NCI-H345 treated with DMSO at 0.1 percent for 48 hours (cell line): ENCODE measurements at regions not wholly inside any gene's neighbourhood (a gene's known extent, or its start where the extent isn't known, plus 50 kb on each side); places are given as distances from the start of the nearest gene placed in this dataset.

Experiments used
- DNase-seq: peaks from one replicate; lab custom pipeline; 2025; ENCODE audit not compliant: unreplicated experiment; lab: John Stamatoyannopoulos, UW

DNA sequence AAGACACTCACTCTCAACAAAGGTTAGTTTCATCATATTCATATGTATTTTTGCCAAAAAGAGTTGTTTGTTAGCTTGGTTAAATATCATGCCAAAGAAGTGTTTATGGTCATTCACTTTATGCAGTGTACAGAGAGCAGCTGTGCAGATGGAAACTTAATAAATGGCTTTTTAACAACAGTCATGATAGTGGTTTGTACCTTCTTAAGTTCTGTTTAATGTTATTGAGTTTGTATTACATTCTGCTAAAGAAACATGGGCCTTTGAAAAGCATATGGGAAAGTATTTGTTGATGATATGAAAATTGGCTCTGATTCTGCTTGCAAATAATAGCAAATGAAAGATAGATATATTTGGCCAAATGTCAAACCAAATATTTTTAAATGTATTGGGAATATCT lies 607.3 kb downstream of the NCAM2 start:
- DNase-seq: no peak

DNA sequence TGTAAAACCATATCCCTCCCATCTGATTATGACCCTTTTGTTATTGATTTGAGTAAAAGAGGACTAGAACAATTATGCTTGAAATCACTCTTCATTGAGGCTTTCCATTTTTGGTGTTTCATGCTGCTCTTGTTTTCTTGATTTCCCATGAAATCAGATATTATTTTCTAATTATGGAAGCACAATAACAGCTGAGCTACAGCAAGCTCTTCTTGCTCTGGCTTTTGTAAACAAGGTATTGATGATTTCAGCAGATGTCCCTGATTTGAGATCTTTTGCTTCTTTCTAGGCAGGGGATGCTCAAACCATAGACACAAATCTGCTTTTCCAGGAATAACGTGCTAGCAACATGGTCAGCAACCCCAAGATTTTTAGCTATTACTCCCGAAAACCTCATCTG lies 607.8 kb downstream of the NCAM2 start:
- no peak for DNase-seq

DNA sequence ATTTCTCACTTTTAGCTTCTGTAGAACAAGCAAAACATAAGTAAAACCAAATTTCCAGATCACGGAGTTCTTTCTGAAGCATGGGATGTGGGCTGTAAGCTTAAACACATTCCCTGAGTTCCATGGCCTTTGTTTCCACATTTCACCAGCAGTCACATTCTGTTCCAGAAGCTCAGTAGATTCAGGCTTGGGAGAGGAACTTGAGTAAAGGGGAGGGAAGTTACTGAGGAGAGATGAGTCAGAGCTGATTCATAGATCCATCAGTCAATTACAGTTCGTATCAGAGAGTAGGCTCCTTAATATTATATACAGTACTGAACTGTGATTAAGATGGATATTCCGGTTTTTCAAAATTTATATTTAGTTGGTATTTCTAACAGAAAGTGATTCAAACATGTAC lies 614.3 kb downstream of the NCAM2 start:
- DNase-seq: no peak

DNA sequence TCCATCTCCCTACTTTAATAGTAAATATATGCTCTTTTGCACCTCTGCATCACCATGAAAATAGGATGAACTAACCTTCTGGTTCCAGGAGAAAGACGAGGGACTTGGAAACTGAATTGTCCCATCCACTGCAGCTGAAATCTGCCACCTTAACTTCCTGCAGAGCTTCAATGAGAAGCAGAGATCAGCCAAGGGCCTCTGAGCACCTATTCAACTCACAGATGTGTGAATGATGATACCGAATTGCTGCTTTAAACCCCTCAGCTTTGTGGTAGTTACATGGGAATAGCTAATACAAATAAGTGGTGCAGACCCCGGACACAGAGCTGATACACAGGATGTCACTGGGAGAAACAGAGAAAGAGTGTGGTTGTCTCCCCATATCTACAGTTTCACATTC lies 616.8 kb downstream of the NCAM2 start:
- DNase-seq: no peak

DNA sequence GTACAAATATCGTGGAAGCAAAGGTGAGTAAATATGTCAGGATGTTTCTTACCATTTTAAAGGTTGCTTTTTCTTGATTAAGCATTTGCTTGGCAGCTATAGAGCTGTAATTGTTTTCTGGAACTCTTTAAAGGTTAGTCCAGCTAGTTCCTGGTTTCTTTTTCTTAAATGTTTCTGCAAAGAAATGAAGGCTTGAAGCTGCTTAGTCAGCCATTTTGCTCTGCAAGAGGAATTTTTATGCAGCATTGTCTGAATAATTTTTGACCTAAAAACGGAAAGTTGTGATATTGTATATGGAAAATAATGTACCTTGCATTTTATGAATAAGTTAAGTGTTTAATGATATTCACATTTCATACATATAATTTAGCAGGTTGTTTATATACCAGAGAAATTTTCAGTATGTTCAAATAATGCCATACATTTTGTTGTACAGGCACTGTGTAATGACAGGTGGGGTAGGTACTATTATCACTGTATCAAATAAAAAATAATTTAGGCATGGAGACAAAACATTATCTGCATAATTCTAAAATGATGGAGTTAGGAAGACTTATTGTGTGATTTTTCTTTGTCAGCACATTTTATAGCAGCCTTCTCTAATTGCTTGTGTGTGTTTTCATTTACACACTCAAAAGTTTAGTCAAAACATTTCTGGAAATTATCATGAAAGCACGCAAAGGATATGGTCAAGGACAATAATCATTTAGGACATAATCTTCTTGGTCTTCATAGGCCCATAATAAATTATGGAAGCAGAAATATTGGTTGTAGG lies 624.4 kb downstream of the NCAM2 start:
- no peak for DNase-seq

DNA sequence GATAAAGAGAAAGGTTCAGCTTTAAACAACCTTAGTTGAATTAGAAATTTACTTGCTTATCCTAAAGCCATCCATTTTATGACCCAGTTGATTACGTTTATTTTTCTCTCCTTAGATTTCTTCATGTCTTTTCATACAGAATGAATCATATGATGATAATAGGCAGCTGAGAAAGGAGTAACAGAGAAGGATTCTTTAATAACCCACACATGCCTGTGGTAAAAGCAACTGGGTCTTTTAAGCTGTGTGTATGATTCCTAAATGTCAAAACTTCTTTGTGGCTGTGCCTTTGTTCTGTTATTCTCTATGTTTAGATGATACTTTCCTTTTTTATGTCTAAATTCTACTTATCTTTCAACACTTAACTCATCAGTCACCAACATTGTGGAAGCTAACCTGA lies 626.5 kb downstream of the NCAM2 start:
- DNase-seq: no peak

DNA sequence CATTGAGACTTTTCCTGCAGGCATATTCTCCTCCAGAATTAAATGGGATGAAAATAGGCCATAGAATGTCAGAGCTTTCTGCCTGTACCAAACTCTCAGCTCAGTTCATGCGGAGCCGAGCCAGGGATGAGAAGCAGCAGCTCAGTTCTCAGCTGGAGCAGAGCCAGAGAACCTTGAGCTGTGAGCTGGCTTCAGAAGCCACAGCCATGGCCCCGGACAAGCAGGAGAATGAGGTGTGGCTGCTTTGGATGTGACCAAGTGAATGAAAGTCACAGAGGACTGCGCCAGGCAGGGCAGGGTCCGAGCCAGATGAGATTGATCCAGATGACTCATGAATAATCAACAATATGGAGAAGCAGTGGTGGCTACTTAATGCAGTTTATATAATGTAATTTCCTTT lies 633.8 kb downstream of the NCAM2 start:
- DNase-seq: no peak

DNA sequence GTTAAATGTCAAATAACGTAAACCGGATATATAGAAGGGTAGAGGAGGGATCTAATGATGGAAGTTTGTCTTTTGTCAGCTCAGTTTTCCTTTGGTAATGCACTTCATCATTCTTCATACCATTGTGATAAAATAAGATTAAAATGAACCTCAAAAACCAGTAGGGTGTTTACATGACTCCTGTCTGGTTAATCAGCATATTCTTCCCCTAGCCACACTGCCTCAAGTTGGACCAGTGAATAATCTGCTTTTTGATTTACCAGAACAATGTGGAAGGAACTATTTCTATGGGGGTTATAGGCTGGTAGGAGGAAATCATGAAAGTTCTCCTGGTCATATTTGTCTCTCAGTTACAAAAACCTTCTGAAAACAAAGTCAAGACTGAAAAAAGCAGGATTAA lies 634.7 kb downstream of the NCAM2 start:
- DNase-seq: no peak

DNA sequence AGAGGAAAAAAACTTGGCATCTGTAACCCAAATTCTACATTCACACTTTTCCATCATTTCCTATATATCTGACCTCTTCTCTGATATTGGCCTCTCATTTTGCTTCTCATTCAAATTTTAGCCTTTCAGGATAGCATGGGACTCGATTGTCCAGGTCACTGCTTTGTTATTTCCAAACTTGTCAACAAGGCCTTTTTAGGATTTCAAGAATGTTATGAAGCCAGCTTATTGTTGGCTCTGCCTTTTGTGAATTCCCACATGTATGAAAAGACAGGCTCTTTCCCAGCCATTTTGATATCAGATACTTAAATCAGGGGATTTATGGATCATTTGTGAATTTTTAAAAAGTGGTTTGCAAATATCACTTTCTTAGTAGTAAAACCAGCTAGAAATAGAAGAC lies 663.5 kb downstream of the NCAM2 start:
- no peak for DNase-seq

DNA sequence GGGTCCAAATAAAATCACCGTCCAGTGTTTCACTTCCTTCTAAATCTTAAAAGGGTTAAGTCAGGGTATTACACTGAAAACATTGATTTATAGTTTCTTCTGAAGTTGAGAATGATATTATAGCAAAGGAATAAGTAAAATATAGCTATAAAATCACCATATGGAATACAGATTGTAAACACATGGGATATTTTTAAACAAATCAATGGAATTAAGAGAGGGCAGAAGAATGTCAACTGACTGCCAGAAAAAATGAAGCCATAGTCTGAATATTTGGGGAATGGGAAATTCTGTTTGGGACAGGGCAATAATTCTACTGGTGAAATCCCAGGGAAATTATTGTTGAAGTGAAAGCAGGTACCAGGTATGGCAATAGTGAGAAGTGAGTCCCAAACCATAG lies 664.6 kb downstream of the NCAM2 start:
- no peak for DNase-seq

DNA sequence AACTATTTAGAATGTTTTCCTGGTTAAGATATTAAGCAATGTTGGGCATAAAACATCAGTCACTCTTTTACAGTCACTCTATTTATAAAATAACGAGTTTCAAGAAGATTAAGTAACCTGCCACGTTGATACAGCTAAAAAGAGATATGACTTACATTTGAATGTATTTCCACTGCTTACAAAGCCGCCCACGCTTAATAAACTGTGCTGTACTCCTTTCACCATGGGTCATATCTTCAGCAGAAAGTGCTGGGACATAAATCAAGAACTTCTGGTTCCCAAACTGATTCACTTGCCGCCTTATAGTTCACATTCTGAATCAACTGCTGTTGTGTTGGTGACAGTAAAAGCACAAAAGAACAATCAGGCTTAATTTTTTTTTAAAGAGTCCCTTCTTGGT lies 666.7 kb downstream of the NCAM2 start:
- no peak for DNase-seq

DNA sequence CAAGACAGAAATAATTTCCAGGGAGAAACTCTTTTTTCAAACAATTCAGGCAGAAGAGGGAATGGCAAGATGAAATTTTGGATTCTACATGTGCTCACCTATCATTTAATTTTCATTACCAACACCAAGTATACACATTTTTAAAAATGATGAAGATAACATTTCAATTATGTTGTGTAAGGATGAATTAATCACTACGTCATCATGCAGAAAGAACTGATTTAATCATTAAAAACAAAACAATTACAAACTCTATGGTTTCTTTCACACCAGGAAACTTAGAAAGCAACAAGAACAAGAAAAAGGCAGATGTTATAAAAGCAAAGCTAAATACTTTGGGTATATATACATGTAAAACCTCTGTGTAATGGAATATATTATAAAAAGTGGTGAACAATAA lies 668.5 kb downstream of the NCAM2 start:
- DNase-seq: no peak

DNA sequence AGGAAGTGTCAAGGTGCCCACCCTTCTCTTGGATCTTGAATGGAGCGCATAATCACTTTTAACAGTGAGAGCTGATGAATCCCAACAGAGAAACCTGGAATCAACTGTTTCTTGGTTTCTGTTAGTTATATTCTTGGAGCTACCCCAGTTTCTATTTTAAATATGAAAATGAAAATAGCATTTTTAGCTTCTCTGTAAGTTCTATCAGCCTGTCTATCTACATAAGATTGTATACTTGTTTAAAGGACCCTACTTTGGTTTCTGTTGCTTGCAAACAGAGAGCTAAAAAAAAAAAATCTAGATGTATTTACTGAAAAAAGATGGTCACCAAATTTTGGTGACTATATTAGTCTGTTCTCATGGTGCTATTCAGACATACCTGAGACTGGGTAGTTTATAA lies 670.0 kb downstream of the NCAM2 start:
- DNase-seq: no peak

DNA sequence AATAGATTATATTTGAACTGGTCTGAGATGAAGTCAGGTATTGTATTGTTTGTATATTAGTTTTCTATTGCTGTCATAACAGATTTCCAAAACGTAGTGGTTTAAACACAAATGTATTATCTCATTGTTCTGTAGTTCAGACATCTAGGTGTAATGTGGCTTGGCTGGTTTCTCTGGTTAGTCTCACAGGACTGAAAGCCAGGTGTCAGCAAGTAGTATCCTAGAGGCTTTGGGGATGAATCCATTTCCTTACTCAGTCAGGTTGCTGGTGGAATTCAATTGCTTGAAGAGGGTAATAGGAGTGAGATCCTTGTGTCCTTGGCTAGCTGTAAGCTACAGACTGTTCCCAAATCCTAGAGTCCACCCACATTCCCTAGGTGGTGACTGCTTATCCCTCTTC lies 675.8 kb downstream of the NCAM2 start:
- no peak for DNase-seq

DNA sequence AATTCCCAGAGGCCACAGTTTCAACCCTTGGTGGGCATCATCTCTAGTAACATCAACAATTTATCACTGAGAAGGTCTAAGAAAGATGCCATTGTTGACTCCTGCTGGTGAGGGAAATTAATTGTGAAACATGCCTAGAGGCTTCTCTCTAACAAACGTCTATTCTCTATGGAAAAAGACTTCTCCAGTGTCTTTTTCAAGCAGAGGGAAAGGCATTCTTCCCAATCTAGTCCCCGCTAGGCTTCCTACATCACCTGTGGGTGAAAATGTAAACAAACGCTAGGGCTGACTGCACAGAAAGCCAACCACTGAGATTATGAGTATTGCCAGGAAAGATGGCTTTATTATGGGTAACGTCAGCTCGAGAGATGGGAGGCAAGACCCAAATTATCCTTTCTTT lies 677.4 kb downstream of the NCAM2 start:
- DNase-seq: no peak

DNA sequence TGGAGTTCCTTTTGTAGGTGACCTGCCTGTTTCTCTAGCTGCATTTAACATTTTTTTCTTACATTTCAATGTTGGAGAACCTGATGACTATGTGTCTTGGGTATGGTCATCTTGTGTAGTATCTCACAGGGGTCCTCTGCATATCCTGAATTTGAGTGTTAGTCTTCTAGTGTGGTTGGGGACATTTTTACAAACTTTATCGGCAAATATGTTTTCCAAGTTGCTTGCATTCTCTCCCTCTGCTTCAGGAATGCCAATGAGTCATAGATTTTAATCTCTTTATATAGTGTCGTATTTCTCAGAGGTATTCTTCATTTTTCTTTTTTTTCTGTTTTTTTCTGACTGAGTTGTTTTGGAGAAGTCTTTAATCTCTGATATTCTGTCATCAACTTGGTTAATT lies 684.0 kb downstream of the NCAM2 start:
- DNase-seq: no peak

DNA sequence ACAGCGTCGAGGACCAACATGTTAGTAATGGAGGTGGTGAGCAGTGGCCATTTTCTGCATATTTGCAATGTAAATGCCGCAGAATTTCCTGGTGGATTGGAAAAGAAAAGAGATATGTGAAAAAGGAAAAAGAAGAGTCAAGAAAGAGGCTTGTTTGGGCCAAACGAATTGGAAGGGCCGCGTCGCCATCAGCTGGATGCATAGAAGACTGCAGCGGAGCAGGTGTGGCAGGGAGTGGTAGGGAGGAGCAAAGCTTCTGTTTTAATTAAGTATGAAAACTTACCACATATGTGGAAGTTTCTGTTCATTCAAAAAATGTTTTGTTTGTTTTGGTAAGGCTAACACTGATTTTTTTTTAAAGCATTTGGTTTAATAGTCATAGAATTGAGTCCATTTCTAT lies 690.7 kb downstream of the NCAM2 start:
- DNase-seq: no peak

DNA sequence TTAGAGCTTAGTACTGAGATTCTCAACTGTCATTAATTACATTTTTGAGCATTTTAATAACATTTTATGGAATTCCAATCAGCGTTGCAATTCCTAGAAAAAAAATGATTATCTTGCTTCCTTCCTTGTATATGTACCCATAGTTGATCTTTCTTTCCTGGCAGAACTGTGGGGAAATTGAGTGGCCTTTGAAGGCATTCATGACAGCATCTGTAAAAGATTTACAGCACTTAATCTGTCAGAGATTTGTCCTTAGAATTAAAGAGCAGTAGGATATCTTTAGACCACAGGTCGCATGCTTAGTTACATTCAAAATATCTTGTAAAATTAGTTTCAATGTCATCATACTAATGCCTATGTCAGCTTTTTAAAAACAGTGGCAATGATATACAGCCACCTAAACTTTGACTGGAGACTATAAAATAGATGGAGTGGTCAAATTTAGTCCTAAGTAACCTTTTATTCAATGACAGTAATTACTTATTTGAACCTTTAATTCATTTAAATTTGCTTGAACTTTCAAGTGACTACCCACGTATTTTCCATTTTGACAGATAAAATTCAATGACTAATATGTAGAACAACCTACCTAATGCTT lies 692.0 kb downstream of the NCAM2 start:
- DNase-seq: no peak

DNA sequence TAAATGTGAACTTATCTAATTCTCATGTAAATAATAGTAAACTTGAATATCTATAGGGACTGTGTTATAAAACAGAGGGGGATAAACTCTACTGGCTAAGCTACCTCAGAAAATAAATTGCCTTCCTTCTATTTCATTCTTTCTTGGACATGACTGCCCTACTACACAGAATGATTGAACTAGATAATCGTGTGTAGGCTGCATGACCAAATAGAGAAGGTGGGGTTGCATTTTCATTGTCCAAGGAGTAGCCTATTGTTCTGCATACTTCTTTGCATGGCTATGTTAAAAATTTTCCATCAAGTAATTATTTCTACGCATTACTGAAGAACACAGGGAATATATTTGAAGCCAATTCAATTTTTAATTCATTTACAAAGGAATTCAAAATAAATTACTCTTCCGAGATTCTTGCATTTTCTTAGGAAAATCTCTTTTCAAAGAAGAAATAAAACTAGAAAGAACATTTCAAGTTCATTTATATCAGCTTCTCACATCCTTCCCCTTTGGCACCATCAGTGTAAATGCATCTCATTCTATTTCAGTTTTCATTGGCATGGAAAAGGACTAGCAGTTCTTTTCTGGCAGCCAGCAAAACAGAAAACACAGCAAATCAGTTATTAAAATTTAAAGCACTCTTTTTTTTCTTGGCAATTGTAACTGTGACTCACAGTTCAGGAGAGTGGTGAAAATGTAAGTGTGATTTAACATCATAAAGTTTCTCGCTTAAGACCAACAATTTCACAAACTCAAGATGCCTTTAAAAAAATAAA lies 714.7 kb downstream of the NCAM2 start:
- DNase-seq: no peak

DNA sequence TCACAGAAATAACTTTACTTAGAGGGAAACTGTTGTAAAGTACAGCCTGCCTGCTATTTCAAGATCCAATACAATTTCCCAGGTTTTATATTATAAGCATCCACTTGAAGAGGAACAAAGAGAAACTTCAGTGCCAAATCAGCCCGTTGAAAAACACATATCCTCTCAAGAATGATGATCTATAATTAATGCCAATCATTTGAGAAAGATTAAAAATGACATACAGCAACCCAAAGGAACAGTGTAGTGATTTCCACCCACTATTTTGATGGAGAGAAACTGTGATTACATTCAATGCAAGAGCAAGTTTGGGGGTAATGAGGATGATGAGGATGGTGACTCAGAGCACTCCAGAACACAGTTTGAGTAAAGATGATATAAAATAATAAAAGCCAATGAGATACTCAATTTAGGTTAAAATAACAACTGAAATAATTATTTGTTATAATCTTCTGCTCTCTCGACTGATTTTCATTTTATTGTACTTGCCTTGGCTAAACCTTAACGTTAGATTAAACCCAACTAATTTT lies 715.5 kb downstream of the NCAM2 start:
- no peak for DNase-seq

DNA sequence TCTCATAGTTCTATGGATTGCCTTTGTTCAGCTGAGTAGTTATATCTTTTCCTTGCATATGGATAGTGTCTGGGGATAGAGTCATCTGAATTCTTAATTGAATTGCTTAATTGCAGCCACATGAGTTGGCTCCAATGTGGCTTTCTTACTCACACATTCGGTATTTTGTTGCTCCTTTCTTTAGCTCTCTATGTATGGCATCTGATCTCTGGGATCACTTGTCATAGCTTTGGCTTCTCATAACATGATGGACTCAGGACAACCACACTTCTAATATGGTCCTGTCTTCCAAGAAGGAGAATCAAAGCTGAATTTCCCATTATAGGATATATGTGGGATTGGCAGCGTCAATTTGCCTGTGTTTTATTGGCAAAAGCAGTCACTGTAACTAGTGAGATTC lies 716.2 kb downstream of the NCAM2 start:
- no peak for DNase-seq
